WTC11 (cell line): ENCODE measurements at regions not wholly inside any gene's neighbourhood (a gene's known extent, or its start where the extent isn't known, plus 50 kb on each side); places are given as distances from the start of the nearest gene placed in this dataset.

ENCODE experiments used
- ATF3 ChIP-seq: sonication (generic); formaldehyde crosslinking; conservative IDR thresholded peaks from 2 replicates; pipeline ENCODE4 v1.8.1; 2022; ENCODE audit warnings: mild to moderate bottlenecking, missing genetic modification reagents
- CTCF ChIP-seq: fragments of 200-600 bp; IDR thresholded peaks from 2 replicates; pipeline ENCODE4 v1.8.0; 2022; ENCODE audit warnings: antibody characterized with exemption
- FOXJ3 ChIP-seq: sonication (generic); formaldehyde crosslinking; IDR thresholded peaks from 2 replicates; pipeline ENCODE4 v1.9.0; 2021; ENCODE audit warnings: missing genetic modification reagents, mild to moderate bottlenecking, borderline replicate concordance
- JUN ChIP-seq: sonication (generic); formaldehyde crosslinking; IDR thresholded peaks from 2 replicates; pipeline ENCODE4 v1.8.0; 2023; ENCODE audit warnings: mild to moderate bottlenecking, missing genetic modification reagents
- NR1H2 ChIP-seq: sonication (generic); formaldehyde crosslinking; IDR thresholded peaks from 2 replicates; pipeline ENCODE4 v1.9.0; 2021; ENCODE audit warnings: mild to moderate bottlenecking, moderate library complexity, missing genetic modification reagents
- USF1 ChIP-seq: sonication (generic); formaldehyde crosslinking; IDR thresholded peaks from 2 replicates; pipeline ENCODE4 v1.8.0; 2022; ENCODE audit warnings: mild to moderate bottlenecking, missing genetic modification reagents
- USF2 ChIP-seq: sonication (generic); formaldehyde crosslinking; IDR thresholded peaks from 2 replicates; pipeline ENCODE4 v1.8.1; 2023; ENCODE audit warnings: mild to moderate bottlenecking, missing genetic modification reagents, moderate library complexity
- ZBTB21 ChIP-seq: sonication (generic); formaldehyde crosslinking; IDR thresholded peaks from 2 replicates; pipeline ENCODE4 v1.8.1; 2023; ENCODE audit warnings: mild to moderate bottlenecking, missing genetic modification reagents, borderline replicate concordance
- ZNF281 ChIP-seq: sonication (generic); formaldehyde crosslinking; IDR thresholded peaks from 2 replicates; pipeline ENCODE4 v1.8.0; 2023; ENCODE audit warnings: mild to moderate bottlenecking, missing genetic modification reagents
- ZNF317 ChIP-seq: sonication (generic); formaldehyde crosslinking; IDR thresholded peaks from 2 replicates; pipeline ENCODE4 v1.8.1; 2023; ENCODE audit warnings: low read depth, mild to moderate bottlenecking, moderate library complexity, missing genetic modification reagents, borderline replicate concordance

GRCh38 chr4:181810711-181811110, 432.5 kb upstream of the TENM3 start:
- TF ChIP-seq ATF3 (CRISPR knock-in tag) (no peak), CTCF (no peak), USF1 (CRISPR knock-in tag) (no peak), USF2 (CRISPR knock-in tag) (no peak), ZNF317 (CRISPR knock-in tag) (no peak), JUN (CRISPR knock-in tag) (no peak), NR1H2 (CRISPR knock-in tag) (no peak), FOXJ3 (CRISPR knock-in tag) (no peak), ZNF281 (CRISPR knock-in tag) (no peak), ZBTB21 (no peak)
